ENCODE measurements at regions not wholly inside any gene's neighbourhood (a gene's known extent, or its start where the extent isn't known, plus 50 kb on each side); places are given as distances from the start of the nearest gene placed in this dataset.

- no peaks in the 10 kb centered on the region for H3K4me1 Mint-ChIP-seq
- Histone ChIP-seq H3K36me3 (replicated peaks in 1 of 2; ENCODE audit: control insufficient read depth in 1 of 2, insufficient read depth in 2 of 2, low read length in 2 of 2) (no peaks in the 10 kb centered on the region), H3K9me3 (replicated peaks in 1 of 2; ENCODE audit: control insufficient read depth in 1 of 2, insufficient read depth in 1 of 2, low read length in 2 of 2) (no peaks in the 10 kb centered on the region)
These were observed 329.9 kb upstream of the PROX1 start for GRCh38 chr1:213657879-213658278.

DNA sequence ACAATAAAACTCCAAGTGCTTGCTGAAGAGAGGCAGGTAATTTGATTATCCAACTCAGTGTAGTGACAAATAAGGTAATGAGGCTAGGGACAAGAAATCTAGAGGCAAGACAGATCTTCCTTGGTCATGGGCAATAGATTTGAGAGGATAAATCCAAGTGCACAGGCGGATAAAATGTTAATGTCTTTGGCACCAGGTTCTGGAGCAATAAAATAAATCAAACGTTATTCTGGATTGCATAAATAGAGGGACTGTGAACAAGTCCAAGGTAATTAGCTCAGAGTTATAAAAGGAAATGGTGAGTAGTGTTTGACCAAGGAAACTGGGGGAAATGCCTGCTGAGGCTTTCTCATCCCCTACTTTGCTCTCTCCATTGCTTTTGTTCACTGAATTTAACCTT is 329.3 kb upstream of the PROX1 start:
- intact Hi-C loops (cut with micrococcal nuclease), result no loop called here
- no peak overlapping the region for H3K27ac ChIP-seq (ENCODE audit: low read depth in 1 of 2, low read length in 2 of 2)
- Mint-ChIP-seq H3K27me3 (ENCODE audit: low read depth in 3 of 3) (peaks cover 0 to 2% (median 0%) of the 10 kb centered on the region in 3 donors), H3K36me3 (no peaks in the 10 kb centered on the region), H3K4me1 (no peaks in the 10 kb centered on the region), H3K27ac (no peak overlapping the region), H3K9me3 (peaks cover 0 to 1% (median 0%) of the 10 kb centered on the region in 7 donors), H3K4me3 (no peak overlapping the region)
- no peak overlapping the region for H3K4me2 ChIP-seq (replicated peaks; ENCODE audit: extremely low read depth, low read length, poor library complexity, severe bottlenecking)
- TF ChIP-seq, protein P1, sequence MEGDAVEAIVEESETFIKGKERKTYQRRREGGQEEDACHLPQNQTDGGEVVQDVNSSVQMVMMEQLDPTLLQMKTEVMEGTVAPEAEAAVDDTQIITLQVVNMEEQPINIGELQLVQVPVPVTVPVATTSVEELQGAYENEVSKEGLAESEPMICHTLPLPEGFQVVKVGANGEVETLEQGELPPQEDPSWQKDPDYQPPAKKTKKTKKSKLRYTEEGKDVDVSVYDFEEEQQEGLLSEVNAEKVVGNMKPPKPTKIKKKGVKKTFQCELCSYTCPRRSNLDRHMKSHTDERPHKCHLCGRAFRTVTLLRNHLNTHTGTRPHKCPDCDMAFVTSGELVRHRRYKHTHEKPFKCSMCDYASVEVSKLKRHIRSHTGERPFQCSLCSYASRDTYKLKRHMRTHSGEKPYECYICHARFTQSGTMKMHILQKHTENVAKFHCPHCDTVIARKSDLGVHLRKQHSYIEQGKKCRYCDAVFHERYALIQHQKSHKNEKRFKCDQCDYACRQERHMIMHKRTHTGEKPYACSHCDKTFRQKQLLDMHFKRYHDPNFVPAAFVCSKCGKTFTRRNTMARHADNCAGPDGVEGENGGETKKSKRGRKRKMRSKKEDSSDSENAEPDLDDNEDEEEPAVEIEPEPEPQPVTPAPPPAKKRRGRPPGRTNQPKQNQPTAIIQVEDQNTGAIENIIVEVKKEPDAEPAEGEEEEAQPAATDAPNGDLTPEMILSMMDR (IDR thresholded peaks at IDR 0.05), result no peak
- H3K4me1 ChIP-seq (ENCODE audit: control insufficient read depth in 1 of 2, insufficient read depth in 2 of 2, low read length in 2 of 2), result no peaks in the 10 kb centered on the region
- no peaks in the 10 kb centered on the region for H3K9me3 ChIP-seq (replicated peaks in 1 of 2; ENCODE audit: control insufficient read depth in 1 of 2, insufficient read depth in 1 of 2, low read length in 2 of 2)
- no peak overlapping the region for H2AFZ ChIP-seq (ENCODE audit: insufficient read depth, low read depth, low read length, poor library complexity, severe bottlenecking)
- H3K9ac ChIP-seq (ENCODE audit: insufficient read depth, low read length, poor library complexity, severe bottlenecking), result no peak overlapping the region
- no peak overlapping the region for H3K4me3 ChIP-seq (replicated peaks in 1 of 3; ENCODE audit: low read depth in 2 of 3, low read length in 3 of 3)
- DNase-seq, result no peak
- H3K27me3 ChIP-seq (ENCODE audit: control insufficient read depth in 2 of 2, insufficient read depth in 2 of 2, low read length in 2 of 2), result no peaks in the 10 kb centered on the region
- H3K36me3 ChIP-seq (replicated peaks in 1 of 2; ENCODE audit: control insufficient read depth in 1 of 2, insufficient read depth in 2 of 2, low read length in 2 of 2), result no peaks in the 10 kb centered on the region
- H4K20me1 ChIP-seq (ENCODE audit: insufficient read depth, low read length), result no peaks in the 10 kb centered on the region
- 90% methylated on average over 2 of the region's 2 CpGs for WGBS (ENCODE audit: insufficient coverage)
- no peaks in the 10 kb centered on the region for H3K79me2 ChIP-seq (ENCODE audit: insufficient read depth, low read length)

More at GRCh38 chr1:213657879-213658278, 329.9 kb upstream of the PROX1 start:
- no peak overlapping the region for H3K4me2 ChIP-seq (replicated peaks; ENCODE audit: extremely low read depth, low read length, poor library complexity, severe bottlenecking)
- H3K79me2 ChIP-seq (ENCODE audit: insufficient read depth, low read length), result no peaks in the 10 kb centered on the region
- no peak overlapping the region for H3K4me3 ChIP-seq (replicated peaks in 1 of 3; ENCODE audit: low read depth in 2 of 3, low read length in 3 of 3)
- no peaks in the 10 kb centered on the region for H3K27me3 ChIP-seq (ENCODE audit: control insufficient read depth in 2 of 2, insufficient read depth in 2 of 2, low read length in 2 of 2)
- no peak overlapping the region for H3K27ac Mint-ChIP-seq
- no peak overlapping the region for H3K9ac ChIP-seq (ENCODE audit: insufficient read depth, low read length, poor library complexity, severe bottlenecking)
- H3K36me3 Mint-ChIP-seq, result no peaks in the 10 kb centered on the region
- H3K9me3 Mint-ChIP-seq, result no peaks in the 10 kb centered on the region
- H3K4me3 Mint-ChIP-seq, result no peak overlapping the region
- WGBS (ENCODE audit: insufficient coverage), result 88% methylated on average over 1 of the region's 2 CpGs
- no peaks in the 10 kb centered on the region for H4K20me1 ChIP-seq (ENCODE audit: insufficient read depth, low read length)
- intact Hi-C loops (cut with micrococcal nuclease), result no loop called here
- DNase-seq, result no peak
- TF ChIP-seq, protein P1 (IDR thresholded peaks at IDR 0.05), result no peak
- no peaks in the 10 kb centered on the region for H3K4me1 ChIP-seq (ENCODE audit: control insufficient read depth in 1 of 2, insufficient read depth in 2 of 2, low read length in 2 of 2)
- H2AFZ ChIP-seq (ENCODE audit: insufficient read depth, low read depth, low read length, poor library complexity, severe bottlenecking), result no peak overlapping the region
- H3K27ac ChIP-seq (ENCODE audit: low read depth in 1 of 2, low read length in 2 of 2), result no peak overlapping the region
- H3K27me3 Mint-ChIP-seq (ENCODE audit: low read depth in 3 of 3), result peaks cover 0 to 2% (median 0%) of the 10 kb centered on the region in 3 donors
